DMS114 treated with DMSO at 0.1 percent for 48 hours (cell line): ENCODE measurements at regions not wholly inside any gene's neighbourhood (a gene's known extent, or its start where the extent isn't known, plus 50 kb on each side); places are given as distances from the start of the nearest gene placed in this dataset.

ENCODE experiments used
- DNase-seq: peaks from one replicate; lab custom pipeline; 2025; ENCODE audit not compliant: unreplicated experiment; lab: John Stamatoyannopoulos, UW

- no peak for DNase-seq
These were observed 116.8 kb downstream of the DNAJB9 start for GRCh38 chr7:108686494-108686893.

- DNase-seq = no peak
These were observed 127.6 kb downstream of the DNAJB9 start for GRCh38 chr7:108697254-108697653.

DNA sequence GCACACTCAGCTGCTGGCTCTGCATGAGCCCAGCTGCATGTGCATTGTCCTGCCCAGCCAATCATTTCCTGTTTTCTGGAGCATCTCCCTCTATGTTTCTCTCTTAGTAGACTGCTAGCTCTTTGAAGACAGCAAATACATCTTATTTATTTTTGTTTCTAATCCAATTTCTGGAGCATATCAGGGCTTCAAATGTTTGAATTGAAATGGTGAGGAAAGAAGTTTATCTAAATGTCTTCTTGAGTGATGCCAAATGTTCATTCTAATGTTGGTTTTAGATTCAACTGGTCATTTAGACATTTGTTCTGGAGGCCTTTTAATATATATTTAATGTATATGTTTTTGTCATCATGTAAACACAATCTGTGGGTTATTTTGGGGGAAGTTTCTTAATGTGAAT is 141.9 kb downstream of the DNAJB9 start:
- no peak for DNase-seq

DNA sequence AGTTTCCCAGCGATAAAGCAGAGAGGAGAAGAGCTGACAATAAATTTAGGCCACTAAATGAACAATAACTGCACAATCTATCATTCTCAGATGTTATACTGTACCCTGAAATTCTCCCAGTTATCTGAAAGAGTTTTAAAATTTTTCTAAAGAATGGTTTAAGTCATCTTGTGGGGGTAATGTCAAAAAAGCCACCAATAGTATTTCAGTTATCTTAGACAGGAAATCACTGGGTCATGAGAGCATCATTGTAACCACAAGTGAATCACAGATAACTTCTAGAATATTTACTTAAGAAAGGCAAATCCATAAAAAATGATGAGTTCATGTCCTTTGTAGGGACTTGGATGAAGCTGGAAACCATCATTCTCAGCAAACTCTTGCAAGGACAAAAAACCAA is 147.1 kb downstream of the DNAJB9 start:
- DNase-seq = no peak

DNA sequence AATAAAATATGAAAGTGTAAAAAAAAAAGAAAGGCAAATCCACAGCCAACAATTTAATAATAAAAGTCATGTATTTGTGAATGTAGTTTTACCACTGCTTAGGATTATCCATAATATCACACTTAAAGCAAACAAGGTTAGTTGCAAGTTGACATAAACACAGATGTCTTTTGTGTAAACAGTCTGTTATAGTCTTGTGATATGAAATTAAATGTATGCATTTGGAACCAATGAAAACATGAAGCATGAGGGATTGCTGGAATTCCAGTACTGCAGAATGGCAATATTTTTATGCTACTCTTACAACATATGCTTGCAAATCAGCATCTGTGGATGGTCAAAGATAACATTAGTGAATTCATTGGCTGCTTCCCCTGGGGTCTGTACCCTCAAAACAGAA is 148.1 kb downstream of the DNAJB9 start:
- DNase-seq = no peak

GRCh38 chr7:108719631-108720030 is 150.0 kb downstream of the DNAJB9 start:
- DNase-seq = no peak

DNA sequence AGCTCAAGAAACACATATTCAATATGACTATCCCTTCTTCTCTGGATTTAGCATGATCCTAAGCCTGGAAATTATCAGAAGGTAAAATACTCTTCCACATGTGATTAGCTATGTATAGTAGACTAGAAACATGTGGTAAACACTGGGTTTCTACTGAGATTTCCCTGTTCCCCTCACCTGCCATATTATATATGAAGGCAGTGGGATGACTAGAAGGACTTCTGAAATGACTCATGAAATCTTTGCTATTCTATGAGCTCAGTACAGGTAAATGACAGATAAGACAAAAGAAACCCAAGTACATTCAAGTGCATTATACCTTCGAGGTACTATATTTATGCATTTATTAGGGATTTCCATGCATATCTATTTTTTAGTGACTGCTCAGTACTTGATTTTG is 152.9 kb downstream of the DNAJB9 start:
- no peak for DNase-seq

DNA sequence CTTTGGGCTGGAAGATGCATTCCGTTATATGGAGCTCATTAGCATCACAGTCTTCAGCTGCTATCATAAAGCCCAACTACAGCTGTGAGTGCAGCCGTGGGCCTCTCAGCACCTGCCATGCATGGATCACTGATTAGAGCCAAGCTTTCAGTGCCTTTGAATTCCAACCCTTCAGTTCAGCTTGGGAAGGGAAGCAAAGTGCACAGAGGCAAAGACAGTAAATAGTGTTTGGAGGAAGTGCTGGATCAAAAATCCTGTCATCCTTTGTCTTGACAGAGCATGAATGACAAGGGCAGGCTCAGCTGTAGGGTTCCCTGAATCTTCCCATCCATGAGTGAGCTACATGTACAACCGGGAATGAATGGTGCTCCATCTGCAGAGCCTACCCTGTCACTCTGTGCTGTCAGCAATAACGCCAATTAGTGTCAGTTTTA is 153.7 kb downstream of the DNAJB9 start:
- DNase-seq = no peak

GRCh38 chr7:108724251-108725100 is 154.8 kb downstream of the DNAJB9 start:
- no peak for DNase-seq

GRCh38 chr7:108735814-108736213 is 166.1 kb downstream of the DNAJB9 start:
- no peak for DNase-seq

- no peak for DNase-seq
These were observed 166.7 kb downstream of the DNAJB9 start for GRCh38 chr7:108736221-108736891.

DNA sequence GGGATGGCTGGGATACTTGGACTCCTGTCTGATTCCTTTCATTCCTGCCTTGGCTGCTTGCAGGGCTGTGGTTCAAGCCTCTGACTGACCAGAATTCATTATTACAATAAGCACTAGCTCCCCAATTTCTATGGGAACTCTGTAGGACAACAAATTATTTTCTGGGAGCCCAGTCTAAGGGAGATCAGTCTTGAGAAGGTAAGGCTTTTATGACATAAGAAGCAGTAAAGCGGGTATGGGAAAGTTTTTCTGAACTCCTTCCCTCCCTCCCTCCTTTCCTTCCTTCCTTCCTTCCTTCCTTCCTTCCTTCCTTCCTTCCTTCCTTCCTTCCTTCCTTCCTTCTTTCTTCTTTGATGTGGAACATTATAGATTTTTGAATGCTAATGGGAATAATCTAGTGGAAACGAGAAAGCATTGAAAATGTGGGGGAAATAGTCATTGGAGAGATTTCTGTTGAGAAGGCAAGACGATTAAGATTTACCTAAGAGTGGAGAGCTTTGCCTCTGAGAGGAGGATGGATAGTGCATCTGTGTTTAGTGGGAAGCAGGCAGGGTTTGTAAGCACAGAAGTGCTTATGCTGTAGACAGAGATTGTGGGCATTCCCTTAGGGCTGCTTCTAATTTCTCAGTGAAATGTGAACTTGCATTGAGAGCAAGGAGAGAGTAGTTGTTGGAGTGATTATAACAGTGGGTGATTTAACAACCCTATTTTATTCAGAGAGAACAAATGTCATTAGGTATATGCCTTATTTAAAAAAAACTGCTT is 201.5 kb downstream of the DNAJB9 start:
- DNase-seq = no peak

DNA sequence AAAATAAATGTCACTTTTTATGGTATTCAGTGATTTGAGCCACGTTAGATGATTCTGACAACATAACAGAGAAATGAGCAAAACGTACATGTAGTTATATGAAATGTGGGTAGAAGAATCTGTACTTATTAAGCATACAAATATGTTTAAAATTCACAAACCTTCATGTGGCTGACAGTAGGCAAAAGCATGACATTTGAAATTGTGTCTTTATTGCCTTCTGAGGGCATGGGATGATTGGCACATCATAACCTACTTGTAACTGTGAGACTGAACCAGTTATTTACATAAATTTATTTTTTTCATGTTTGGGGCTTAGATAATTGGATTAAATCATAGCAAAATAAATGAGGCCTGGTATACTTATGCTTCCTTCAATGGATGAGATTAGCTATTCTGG is 202.2 kb downstream of the DNAJB9 start:
- no peak for DNase-seq

DNA sequence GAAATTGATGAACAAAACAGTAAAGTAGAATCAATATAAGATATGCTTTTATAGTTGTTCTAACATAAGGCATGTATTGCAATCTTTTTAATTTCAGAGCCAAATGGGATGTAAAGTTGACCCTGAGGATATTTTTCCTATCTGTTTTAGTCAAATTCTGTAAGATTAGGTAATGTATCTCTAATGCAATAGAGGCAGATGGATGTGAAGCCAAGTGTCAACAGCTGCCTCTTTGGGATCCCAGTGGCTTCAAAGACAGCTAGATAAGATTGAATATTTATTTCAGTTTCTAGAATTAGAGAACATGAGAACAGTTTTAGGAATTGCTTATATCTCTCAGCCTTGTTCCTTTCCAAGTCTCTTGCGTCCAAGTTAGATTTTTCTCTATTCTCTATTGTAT is 208.3 kb downstream of the DNAJB9 start:
- no peak for DNase-seq

GRCh38 chr7:108789451-108789850 is 219.8 kb downstream of the DNAJB9 start:
- no peak for DNase-seq

DNA sequence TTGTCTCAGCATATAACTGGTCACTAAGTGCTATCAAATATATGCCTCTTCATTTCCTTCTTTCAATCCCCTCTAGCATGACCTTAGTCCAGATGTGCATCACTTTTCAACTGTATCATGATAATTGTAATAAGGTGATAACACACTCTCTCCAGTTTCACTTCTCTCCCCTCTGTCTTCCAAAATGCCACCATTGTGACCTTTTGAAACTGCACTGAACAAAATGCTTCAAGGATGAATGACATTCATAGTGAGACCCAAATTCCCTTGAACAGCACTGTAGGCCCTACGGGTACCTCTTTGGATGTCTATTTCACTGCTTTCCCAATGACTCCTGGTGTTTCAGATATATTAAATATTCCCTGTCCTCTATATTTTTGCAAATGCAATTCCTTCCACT is 224.8 kb downstream of the DNAJB9 start:
- no peak for DNase-seq

DNA sequence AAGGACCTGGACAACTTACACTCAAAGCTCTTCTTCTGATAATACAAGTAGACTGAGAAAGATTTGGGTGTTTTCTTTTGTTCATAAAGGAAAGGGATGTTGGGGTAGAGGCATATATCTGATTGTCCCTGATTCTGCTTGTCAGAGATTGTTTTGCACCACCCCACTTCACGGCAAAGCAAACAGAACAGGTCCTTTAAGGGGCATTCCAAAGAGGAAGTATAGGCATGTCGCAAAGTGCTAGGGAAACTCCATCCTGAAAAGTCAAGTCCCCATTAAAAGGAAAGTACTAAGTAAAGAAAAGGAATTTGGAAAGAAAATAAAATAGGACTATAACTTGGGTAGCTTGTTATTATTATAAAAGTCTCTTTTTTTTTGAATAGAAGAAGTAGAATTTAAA is 233.0 kb downstream of the DNAJB9 start:
- DNase-seq = no peak

DNA sequence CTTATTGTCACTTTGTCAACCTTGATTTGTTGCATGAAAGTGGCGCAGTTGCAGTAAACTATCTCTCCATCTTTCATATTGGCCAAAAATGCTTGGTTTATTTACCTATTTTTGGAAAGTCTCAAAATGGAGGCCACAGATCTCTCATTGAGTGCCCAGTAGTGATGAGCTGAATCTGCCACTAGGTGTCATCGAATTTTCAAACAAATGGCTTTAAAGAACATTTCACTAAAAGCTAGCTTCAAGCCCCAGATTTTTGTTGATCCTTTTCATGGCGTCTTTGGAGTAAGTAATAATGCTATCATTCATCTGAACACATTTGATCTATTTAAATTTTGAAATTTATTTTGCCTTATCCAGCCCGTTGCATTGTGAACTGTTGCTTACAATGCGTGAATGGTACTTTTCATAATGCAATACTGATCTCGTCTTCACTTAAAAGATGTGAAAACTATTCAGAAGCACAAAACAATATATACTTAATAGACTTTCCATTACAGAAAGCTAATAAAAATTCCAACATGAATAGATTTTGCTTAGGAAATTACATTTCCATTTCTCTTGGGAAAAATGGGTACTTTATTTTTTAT is 236.2 kb downstream of the DNAJB9 start:
- peak; percentile 3 for DNase-seq

DNA sequence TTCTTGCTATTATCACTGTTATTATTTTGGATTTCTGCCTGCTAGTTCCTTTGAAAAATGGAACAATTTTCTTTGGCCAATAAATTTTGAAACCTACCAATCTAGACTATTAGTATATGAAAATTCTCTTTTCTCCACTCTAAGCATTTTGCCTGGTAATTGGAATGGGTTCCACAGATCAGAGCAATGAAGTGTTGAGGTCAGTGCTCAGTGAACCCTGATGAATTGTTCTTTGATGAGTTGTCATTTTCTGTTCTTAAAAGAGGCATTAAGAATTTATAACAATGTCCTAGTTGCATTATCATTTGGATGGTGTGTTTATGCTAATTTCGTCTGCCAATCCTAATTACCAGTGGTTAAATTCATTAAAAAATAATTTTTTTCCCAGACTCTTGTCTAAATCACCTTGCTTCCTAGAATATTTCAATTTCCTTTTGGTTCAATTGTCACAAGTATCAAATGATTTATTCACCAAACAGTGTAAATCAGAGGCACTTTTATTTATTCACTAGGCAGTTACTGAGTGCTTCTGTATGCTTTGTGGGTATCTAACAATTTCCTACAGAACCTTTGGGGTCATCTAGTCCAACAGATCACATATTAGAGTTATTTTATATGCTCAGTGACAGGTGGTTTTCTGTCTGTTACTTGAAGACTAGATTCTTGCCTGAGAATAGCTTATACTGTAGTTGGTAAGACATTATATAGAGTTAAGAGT is 239.0 kb downstream of the DNAJB9 start:
- DNase-seq = no peak

- DNase-seq = no peak
These were observed 239.7 kb downstream of the DNAJB9 start for GRCh38 chr7:108809356-108809755.
